Ureter (tissue), 1 donor: ENCODE measurements at regions not wholly inside any gene's neighbourhood (a gene's known extent, or its start where the extent isn't known, plus 50 kb on each side); places are given as distances from the start of the nearest gene placed in this dataset.

ENCODE experiments used
- DNase-seq: peaks from one replicate; pipeline ENCODE4 v3.0.0-alpha.2; 2020; ENCODE audit warnings: low spot score
- donor health status: DM: yes; HTN: yes; CAD: no.

- no peak for DNase-seq
Measured at GRCh38 chr6:40973304-40973703, 65.7 kb downstream of the UNC5CL start.

DNA sequence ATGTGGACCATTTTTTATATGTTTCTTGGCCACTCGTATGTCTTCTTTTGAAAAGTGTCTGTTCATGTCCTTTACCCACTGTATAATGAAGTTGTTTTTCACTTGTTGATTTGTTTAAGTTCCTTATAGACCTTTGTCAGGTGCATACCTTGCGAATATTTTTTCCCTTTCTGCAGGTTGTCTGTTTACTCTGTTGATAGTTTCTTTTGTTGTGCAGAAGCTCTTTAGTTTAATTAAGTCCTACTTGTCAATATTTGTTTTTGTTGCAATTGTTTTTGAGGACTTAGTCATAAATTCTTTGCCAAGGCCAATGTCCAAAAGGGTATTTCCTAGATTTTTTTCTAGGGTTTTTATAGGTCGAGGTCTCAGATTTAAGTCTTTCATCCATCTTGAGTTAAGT lies 66.2 kb downstream of the UNC5CL start:
- no peak for DNase-seq

GRCh38 chr6:40972190-40972589 lies 66.8 kb downstream of the UNC5CL start:
- DNase-seq: no peak

DNA sequence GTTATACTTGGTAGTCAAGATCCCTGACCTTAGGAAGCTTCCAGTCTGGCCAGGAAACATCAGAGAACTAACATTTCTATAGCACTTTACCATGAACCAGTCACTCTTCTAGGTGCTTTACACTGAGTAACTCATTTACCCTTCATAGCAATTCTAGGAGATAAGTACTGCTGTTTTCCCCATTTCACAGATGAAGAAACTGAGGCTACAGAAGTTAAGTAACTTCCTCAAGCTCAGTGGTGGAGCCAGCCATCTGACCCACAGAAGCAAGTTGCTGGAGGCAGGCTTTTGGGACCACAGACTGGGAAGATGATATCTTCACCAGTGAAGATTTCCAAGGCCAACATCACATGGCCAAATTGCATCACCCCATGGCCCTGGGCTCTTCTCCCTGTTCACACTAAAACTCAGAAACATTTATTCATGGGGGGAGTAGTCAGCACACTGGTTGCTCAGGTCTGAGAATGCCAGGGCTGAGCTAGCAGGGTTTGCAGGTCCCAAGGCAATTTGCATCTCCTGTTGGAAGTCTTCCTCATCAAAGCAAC lies 70.3 kb downstream of the UNC5CL start:
- DNase-seq: no peak

GRCh38 chr6:40966860-40967259 lies 72.2 kb downstream of the UNC5CL start:
- no peak for DNase-seq

- no peak for DNase-seq
Measured at GRCh38 chr6:40965046-40965445, 74.0 kb downstream of the UNC5CL start.

GRCh38 chr6:40963019-40963418 lies 76.0 kb downstream of the UNC5CL start:
- no peak for DNase-seq

DNA sequence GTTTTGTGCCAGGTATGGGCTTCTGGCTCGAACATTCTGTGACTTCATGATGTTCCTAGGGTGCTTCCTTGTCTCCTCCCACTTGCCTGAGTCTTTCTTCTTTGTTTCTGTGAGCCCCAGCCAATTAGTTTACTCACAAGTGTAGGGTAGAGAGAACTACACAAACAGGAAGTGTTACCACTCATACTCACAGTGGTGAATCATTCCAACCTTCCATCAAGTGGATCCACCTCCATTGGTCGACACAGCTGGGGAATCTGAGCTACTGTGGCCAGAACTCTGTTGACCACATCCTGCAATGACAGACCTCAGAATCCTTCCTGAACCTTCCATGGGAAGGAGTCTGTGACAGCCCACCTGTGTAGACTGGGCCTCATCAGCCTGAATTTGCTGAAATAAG lies 76.8 kb downstream of the UNC5CL start:
- no peak for DNase-seq

DNA sequence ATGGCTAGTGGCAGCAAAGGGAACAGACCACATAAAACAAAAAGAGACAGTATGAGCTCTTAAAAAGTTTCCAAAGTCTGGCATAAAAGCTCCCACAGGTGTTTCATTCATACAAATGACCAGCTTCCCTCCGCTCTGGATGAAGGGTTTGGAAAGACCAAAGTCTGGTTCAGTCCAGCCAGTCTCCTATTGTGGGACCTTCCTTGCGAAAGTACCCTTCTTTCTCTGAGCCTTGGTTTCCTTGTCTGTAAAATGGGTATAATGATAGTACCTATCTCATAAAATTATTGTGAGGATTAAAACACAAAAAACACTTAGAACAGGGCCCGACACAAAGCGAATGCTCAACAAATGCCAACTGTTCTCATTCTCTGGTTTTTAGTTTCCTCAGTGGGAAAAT lies 77.2 kb downstream of the UNC5CL start:
- no peak for DNase-seq

DNA sequence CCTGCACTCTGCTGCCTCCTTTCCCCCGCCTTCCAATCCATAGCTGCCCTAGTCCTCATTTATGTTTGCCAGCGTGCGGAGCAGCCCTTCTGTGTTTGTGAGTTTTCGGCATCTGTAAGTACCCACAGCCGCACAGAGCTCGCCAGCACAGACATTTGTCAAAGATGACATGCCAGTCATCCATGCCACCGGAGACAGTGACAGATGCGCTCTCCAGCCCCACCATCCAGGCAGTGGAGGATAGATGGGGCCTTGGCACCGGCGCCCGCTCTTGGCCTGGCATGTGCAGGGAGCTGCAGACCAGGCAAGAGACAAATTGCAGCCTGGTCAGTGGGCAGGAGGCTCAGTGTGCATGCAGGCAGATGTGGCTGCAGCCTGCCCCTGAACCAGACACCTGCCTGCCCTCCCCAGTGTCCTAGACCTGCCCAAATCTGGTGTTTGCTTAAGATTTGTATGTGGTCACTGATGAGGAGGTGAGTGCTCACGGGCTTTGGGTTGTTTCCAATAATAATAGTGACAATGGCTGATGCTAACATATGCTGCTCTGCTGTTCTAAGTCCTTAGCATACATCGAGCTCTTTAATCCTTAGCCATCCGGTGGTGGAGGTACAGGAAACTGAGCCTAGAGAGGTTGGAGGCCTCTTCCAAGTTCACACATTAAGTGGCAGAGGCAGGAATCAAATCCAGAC lies 78.1 kb downstream of the UNC5CL start:
- no peak for DNase-seq

GRCh38 chr6:40959781-40960327 lies 79.2 kb downstream of the UNC5CL start:
- DNase-seq: no peak

- no peak for DNase-seq
Measured at GRCh38 chr6:40958738-40959137, 80.3 kb downstream of the UNC5CL start.

DNA sequence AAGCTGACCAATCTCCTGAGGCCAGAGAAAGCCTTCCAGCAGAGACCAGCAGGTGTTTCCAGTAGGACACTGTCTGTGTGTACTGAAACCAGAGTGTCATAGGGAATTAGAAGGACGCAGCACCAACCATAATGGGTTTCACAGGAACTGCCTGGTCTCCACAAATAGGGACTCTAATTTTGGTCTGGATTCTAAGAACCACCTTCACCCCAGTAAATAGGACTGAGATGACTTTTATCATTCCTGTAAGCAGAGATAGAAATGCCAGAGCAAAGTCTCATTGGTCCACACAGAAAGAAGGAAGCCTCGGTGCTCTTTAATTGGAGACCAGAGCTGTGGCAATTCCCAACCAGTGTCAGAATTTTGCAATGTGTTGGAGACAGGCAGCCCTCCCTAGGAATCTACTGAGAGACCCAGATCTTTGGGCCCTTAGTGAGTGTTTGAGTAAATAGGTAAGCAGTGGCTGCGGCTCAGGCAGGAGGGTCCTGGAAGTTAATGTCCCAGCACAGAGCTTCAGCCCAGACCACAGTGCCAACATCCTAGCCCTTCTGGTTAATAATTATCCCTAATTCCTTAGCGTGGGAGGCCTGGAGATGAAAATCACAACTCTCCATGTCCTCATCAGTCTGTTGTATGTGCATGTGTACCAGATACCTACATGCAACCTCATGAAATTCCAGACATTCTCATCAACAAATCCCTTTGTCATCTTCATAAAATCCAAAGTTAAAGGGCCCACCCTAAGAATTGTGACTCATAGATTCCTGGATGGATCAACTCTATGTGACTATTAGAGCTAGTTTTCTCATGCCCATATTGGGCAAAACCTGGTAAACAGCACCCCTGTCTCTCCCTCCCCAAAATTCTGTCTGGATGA lies 81.2 kb downstream of the UNC5CL start:
- no peak for DNase-seq

DNA sequence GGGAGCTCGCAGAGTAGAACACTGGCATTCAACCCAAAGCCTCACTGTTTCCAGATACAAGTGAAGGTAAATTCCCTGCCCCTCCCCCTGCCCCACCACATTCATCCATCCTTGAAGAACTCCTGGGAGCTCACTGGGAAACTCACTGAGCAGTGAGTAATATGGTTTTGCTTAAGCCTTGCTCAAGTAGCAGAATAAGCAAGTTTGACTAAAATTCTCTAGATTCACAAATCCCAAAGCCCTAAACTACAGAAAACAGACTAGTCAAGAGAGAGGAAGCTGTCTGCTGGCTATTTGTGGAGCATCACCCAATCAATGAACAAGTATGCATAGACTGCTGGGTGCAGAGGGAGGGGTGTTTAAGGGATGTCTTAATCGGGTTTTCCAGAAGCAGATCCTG lies 82.1 kb downstream of the UNC5CL start:
- DNase-seq: no peak

- no peak for DNase-seq
Measured at GRCh38 chr6:40955178-40955545, 83.9 kb downstream of the UNC5CL start.

- DNase-seq: no peak
Measured at GRCh38 chr6:40954446-40955177, 84.4 kb downstream of the UNC5CL start.

DNA sequence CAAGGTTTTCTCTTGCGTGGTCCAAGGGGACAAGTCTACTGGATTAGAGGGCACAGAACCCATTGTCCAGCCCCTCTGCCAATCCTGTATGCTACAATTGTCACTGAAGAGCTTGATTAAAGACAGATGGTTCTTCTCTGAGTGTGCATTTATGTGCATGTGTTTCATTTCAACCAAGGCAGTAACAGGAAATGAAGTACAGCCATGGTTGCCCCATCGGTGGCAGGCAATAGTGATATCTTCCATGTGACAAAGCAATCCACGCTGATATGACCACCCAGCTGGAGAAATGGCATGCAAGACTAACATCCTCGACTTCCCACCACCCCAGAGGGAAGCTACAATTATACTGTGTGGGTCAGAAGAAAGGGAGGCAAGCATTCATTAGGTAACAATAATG lies 85.5 kb downstream of the UNC5CL start:
- no peak for DNase-seq

GRCh38 chr6:40950986-40951698 lies 87.9 kb downstream of the UNC5CL start:
- no peak for DNase-seq

DNA sequence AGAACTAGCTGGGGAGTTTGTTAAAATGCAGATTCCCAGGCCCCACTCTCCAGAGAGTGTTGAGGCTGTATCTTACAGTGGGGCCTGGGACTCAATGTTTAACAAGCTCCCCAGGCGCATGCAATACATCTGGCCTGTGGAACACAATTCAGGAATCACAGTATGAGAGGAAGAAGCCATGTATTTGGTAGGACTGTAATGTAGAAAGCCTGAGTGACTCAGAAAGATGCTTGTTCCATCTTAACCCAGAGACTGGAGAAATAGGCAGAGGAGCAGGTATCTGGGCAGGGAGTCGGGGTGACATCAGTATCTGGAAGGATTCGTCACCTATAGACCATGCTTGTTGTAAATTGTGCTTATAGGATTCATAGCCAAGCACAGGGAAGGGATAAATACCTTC lies 90.5 kb downstream of the UNC5CL start:
- DNase-seq: no peak

GRCh38 chr6:40947876-40948526 lies 91.0 kb downstream of the UNC5CL start:
- DNase-seq: no peak

DNA sequence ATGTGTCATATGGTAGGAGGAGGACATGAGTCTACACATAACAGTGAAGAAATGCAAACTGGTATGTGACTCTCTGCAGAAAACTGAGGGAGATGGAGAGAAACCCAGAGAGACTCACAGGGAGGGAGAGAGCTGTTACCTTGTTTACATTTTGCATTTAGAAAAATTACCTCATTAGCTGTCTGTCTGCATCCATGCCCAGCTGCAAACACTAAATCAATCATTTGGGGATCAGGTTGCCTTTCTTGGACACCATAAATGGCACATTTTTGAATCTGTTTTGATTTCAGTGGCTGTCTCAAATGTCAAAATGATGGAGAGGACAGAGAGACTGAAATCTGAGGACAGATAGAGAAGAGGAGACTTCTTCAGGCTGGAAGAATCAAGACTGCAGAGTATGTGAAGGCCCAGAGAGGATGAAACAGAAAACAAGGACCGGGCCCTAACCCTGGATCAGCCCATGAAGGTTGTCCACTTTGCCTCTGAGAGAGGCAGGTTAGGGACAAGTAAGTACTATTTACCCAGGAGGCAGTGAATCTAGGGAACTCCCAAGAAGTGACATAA lies 92.2 kb downstream of the UNC5CL start:
- no peak for DNase-seq
